Central memory CD4-positive, alpha-beta T cell (primary cell): ENCODE measurements at regions not wholly inside any gene's neighbourhood (a gene's known extent, or its start where the extent isn't known, plus 50 kb on each side); places are given as distances from the start of the nearest gene placed in this dataset.
"Not testable (repeated sequence)": the region's sequence is repeated elsewhere in the genome, so short reads cannot be mapped to it uniquely, and the experiment has no call there.

Source experiments
- DNase-seq: peaks from one replicate; pipeline ENCODE4 v3.0.0; 2022

DNA sequence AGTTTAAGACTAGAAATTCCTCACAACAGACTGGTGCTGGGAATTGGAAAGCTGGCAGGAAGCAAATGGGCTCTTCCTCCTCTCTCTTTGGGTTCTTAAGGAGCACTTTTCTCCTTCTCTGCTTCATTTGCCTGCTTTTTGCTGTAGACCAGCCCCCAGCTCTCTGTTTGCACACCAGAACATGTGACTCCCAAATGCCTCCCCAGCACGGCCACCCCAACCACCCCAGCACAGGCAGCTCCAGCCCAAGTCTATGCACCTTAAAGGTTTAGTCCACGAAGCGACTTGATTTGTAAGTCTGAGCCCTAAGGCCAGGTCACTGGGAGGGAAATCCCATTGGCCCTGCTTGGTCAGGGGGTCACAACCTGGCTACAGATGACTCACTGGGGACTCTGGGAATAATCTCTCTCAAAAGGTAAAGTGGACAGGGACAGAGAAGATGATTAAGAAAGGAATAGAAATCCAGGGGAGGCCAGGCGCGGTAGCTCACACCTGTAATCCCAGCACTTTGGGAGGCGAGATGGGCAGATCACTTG lies 377.8 kb upstream of the PROK2 start:
- DNase-seq = no peak

DNA sequence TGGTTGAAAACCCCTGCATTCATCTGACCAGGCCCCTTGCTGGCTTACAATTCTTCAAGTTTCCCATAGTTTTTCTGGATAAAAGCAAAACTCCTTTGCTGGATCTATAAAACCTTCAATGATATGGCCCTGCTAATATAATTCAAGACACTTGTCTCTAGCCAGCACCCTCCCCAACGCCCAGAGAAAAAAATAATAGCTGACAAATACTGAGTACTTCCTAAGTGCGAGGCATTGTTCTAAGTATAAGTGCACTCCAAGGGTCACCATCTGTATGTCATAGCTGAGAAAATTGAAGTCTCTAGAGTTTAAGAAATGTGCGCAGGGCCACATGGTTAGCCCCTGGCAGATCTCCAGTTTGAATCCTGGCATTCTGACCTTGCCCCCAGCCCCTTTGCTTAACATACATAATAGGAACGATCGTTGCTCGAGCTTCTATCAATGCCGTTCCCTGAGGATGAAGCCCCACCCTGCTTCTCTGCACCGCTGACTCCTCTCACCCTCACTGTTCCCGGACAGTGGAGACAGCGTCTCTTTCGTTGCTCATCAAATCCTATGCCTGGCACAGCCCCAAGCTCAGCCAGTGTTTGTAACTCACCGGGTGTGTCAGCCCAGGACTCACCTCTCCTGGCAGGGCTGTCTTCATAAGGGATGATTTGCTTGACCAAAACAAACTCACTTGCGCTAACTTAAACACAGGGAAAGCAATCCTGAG lies 377.1 kb upstream of the PROK2 start:
- no peak for DNase-seq

GRCh38 chr3:72161285-72161684 lies 376.3 kb upstream of the PROK2 start:
- not testable (repeated sequence) for DNase-seq

DNA sequence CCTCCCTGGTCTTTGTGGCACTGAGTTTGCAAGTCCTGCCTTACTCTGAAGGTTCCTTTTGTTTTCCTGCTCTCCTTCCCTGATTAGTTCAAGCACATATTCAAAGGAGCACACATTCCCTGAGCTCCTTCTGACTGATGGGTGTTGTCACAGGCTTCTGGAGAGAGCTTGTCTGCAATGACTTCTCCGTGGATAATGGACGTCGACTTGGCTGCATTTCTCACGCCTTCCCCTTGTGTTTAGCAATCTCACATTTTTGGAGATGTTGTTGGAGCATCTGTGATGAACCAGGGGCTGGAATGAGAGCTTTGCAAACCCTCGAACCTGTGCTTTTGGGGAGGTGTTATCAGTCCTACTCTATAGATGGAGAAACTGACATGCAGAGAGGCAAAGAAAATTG lies 375.4 kb upstream of the PROK2 start:
- DNase-seq = no peak

- no peak for DNase-seq
Measured at GRCh38 chr3:72159487-72159886, 374.5 kb upstream of the PROK2 start.

DNA sequence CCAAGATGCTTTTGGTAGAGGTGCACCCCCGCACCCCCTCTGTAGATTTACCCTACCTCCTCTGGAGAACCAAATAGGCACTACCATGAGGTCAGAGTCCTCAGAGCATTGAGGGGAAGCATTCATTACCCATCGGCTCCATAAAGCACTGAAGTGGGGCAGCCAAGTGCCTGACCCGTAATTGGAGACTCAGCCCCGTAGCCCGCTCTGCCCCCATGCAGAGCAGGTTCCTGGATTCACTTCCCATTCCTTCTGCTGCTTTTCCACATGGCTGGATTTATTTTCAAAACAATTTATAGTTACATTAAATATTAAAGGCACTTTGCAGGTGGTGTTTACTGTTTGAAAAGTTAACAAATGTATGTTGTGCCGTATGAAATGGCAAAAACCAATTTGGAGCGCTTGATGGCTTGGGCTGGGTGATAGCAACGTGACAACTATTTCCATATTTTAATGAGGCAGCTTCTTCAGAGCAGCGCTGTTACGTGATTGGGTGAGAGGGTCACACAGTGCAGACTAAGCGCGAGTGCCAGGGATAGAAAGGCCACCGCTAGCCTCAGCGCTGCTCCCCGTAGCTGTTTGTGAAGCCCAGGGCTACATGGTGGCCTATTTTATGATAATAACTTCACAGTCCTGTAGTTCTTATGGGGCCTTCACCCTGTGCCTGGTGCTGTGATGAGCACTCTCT lies 373.8 kb upstream of the PROK2 start:
- DNase-seq = no peak

DNA sequence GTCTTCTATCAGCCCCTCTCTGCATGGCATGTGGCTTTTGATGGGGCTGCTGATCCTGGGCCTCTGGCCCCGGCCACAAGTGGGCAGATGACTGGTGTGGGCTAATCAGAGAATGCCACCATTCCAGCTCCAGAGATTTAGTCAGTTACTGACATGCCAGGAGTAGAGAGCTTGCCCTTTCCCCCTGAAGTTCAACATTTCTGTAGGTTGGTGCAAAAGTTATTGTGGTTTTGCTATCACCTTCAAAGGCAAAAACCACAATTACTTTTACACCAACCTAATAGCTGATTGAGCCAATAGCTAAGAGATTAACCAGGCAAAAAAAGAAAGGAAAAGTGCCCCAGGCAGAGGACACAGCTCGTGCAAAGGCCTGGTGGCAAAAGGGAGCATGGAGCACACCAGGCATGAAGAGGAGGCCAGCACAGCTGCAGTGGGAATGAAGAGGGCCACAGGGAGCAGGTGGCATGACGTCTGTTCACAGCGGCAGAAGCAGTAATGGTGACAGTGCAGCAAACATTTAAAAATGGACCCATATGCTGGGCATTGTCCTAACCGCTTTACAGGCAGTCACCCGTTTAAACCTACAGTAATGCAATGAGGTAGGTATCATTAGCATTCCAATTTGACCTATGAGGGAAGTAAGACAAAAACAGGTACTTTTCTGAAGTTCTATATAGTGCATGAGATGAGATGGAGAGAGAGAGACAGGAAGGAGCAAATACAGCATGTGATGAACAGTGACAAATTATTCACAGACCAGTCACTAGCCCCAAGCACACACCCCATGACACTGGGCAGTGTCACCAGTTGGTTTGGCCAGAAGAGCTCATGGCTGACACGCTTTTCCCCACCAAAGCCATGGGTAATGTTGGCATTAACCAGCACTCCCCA lies 373.0 kb upstream of the PROK2 start:
- no peak for DNase-seq

GRCh38 chr3:72155391-72156064 lies 370.6 kb upstream of the PROK2 start:
- no peak for DNase-seq

GRCh38 chr3:72154391-72155335 lies 369.7 kb upstream of the PROK2 start:
- DNase-seq = no peak

- no peak for DNase-seq
Measured at GRCh38 chr3:72153477-72154314, 368.7 kb upstream of the PROK2 start.

DNA sequence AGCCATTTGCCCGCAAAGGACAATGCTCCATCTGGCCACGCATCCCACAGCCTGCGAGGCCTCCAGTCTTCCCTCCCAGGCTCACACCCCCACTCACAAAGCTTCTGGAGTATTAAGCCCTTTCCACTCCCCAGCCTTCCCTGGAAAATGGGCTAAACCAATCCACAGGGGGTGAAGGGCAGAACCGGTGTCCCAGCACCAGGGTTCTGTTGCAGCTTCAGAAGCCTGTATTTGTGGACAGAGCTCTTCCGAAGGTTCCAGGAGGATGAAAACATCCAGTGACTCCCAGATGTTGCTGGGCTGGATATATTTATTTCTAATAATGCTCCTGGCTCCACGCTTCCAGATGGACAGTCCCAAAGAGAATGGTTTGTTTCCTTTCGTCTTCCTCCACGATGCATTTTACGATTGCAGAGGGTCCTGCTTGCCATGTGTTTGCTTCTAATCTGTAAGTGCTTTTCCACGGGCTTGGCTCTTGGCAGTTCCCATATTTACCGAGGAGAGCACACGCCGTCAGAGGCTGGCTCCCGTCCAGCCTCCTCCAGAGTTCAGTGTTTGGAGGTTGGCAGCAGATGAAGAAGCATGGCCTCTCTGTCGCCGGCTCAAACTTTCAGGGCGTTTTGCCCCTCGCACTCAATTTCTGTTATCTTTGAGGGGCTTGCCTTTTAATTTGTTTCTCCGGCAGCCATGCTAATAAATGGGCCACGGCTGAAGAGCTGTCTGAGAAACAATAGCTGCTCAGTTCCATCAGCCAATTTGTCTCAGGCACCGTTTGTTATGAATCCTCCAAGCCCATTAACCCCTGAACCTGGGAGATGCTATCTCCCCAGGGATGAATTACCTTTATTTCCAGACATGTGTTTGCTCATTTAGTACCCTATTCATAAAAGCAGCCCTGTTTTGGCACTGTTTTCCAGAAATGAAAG lies 367.9 kb upstream of the PROK2 start:
- DNase-seq = no peak

DNA sequence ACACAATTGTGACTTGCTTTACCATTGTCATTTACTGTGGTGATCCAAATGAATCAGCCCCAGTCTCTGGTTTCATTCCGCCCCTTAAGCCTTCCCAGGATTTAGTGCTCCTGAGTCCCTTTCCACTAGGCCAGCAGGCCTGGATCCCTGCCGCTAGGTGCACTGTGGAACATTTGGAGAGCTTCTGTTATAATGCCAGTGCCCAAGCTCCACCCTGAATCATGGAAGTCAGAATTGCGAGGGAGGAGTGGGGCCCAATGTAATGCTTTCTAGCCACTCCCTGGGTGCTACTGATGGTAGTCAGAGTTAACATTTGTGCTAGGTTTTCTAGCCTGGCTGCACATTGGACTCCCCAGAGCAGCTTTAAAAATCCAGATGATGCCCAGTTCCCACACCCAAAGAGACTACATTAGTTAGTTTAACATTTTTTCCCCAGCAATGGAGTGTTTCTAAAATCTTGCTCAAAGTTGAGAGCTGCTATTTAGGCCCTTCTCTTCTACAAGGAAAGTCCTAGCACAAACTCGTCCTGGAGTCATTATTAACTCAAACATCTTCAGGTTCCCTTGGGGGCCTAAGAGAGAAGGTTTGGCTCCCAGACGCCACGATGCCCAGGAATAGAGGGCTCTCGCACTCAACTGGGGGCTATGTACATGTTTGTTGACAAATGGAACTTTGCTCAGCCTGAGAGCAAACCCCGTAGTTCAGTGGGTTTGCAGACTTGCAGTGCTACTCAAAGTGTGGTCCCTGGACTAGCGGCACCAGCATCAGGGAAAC lies 366.7 kb upstream of the PROK2 start:
- no peak for DNase-seq

DNA sequence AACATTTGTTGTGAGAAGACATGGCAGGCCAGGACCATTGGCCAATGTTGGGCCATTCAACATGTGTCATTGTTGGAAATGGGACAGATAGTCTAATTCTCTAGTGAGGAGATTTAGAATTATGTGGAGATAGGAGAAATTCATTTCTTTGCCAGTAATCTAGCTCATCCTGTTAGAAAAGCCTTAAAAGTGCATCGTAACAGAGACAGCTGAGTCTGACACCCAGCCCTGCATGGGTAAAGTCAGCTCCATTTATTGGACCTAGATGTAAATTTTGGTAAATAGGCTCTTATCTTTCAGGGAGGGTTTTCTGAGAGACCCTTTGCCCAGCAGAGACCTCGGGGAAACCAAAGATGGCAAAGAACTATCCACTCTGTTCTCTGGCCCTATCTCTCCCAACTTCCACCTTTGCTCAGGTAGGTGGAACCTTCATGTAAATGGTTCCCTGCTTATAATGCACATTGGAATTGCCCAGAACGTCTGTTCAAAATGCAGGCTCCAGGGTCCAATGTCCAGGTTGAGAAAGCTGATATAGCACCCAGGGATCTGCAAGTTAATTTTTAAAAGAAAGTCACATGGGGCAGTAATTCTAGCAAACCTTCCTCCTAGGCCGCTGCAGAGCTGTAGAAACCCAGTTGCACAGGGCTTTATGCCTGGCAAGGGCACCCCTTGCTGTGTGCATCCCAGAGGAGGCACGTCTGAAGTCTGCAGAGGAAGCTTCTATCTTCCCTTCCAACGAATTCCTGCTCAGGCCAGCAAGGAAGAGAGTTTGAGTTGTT lies 365.9 kb upstream of the PROK2 start:
- DNase-seq = no peak

DNA sequence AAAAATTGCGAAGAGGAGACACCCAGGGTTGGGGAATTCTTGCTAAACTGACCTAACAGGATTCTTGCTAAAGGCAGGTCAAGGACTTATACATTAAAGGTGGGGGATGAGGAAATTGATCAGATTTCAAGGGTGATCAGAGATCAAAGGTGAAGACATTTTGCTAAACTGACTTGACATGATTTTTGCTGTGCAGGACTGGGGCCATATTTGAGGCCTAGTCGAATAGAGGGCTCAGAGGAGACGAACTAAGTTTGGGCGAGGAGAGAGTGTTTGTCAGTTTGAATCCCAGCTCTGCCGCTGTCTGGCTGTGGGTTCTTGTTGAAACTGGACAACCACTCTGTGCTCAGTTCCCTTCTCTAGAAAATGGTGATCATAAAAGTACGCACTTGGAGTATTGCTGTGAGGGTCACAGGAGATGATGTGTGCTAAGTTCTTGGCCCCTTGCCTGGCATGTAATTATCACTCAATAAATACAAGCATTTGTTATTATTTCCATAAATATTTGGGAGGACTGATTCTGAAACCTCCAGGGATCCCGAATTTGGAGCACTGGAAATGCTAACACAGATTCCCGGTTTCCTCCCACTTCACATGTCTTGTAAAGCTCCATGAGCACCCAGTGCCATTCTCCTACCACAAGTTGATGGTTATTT lies 364.8 kb upstream of the PROK2 start:
- no peak for DNase-seq

- DNase-seq = no peak
Measured at GRCh38 chr3:72147600-72147999, 362.7 kb upstream of the PROK2 start.

- no peak for DNase-seq
Measured at GRCh38 chr3:72145506-72146380, 360.8 kb upstream of the PROK2 start.
